NT2/D1 (cell line): ENCODE measurements at regions not wholly inside any gene's neighbourhood (a gene's known extent, or its start where the extent isn't known, plus 50 kb on each side); places are given as distances from the start of the nearest gene placed in this dataset.

Source experiments
- YY1 ChIP-seq: IDR thresholded peaks from 2 replicates; pipeline ENCODE4 v1.6.1; 2011; ENCODE audit not compliant: insufficient read length, insufficient read depth
- ZNF274 ChIP-seq: IDR thresholded peaks from 2 replicates; pipeline ENCODE4 v1.6.1; 2011; ENCODE audit warnings: mild to moderate bottlenecking, low read depth, low read length

DNA sequence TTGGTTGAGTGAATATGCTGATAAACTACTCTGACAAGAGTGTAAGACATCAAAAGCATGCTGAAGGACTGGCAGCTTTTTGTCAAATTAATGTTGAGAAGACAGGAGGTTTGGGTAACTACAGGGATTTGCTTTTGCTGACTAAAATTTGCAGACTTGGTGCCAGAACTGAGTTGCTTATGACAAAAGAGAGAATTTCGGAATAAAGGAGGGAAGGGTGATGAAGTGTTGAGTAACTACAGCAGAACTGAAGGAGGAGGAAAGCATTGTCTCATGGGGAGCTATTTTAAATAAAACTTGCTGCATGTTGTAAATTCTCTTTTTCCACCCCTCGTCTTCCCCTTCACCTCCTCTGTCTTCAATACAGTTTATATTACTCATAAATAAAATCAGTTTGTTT is 296.1 kb downstream of the YTHDC2 start:
- TF ChIP-seq YY1: no peak
- no peak for TF ChIP-seq ZNF274
